Left lung (tissue), 4 donors: ENCODE measurements at regions not wholly inside any gene's neighbourhood (a gene's known extent, or its start where the extent isn't known, plus 50 kb on each side); places are given as distances from the start of the nearest gene placed in this dataset.
A peak's percentile ranks its signal among the peaks of the same experiment; 100 is the strongest.

ENCODE experiments used
- ATAC-seq: fragments of 200-7000 bp; cut with Tn5 transposase; one replicate; pipeline ENCODE4 v1.9.1; 2020; ENCODE audit warnings: moderate library complexity
- DNase-seq, 4 donors: peaks; one replicate each; pipeline ENCODE4 v3.0.0-alpha.2; 2013 to 2020
- H3K27ac ChIP-seq, 2 donors: fragments of 200-600 bp; sonication (generic) in 1 of 2; one replicate each; pipeline versions ENCODE4 v1.5.0 to v1.8.0; 2020 to 2021
- H3K27me3 ChIP-seq, 2 donors: fragments of 200-600 bp; sonication (generic) in 1 of 2; one replicate each; pipeline versions ENCODE4 v1.5.0 to v1.8.0; 2020 to 2021
- H3K36me3 ChIP-seq, 2 donors: fragments of 200-600 bp; sonication (generic) in 1 of 2; one replicate each; pipeline versions ENCODE4 v1.5.0 to v1.8.0; 2020 to 2021
- H3K4me1 ChIP-seq, 2 donors: fragments of 200-600 bp; one replicate each; pipeline ENCODE4 v1.8.0; 2021
- H3K4me3 ChIP-seq, 2 donors: fragments of 200-600 bp; sonication (generic) in 1 of 2; one replicate each; pipeline versions ENCODE4 v1.5.0 to v1.8.0; 2020 to 2021; ENCODE audit warnings: mild to moderate bottlenecking in 1 of 2
- H3K9me3 ChIP-seq, 2 donors: fragments of 200-600 bp; sonication (generic) in 1 of 2; one replicate each; pipeline versions ENCODE4 v1.5.0 to v1.8.0; 2020 to 2021
- intact Hi-C, 2 donors: fragments of 100-400 bp; cut with DNase I; formaldehyde crosslinking; loops; one replicate each; pipeline versions ENCODE4 v1.11.2 to v1.14.2; 2022
- TF ChIP-seq, protein P1 (sequence below), 2 donors: fragments of 200-600 bp; sonication (generic) in 1 of 2; IDR thresholded peaks; one replicate each; pipeline versions ENCODE4 v1.5.0 to v1.8.0; 2021; ENCODE audit warnings: antibody characterized with exemption in 2 of 2
- donor health status: DM: no; HTN: yes; CAD: no.
- donor health status: DM: no; HTN: no; CAD: no.

DNA sequence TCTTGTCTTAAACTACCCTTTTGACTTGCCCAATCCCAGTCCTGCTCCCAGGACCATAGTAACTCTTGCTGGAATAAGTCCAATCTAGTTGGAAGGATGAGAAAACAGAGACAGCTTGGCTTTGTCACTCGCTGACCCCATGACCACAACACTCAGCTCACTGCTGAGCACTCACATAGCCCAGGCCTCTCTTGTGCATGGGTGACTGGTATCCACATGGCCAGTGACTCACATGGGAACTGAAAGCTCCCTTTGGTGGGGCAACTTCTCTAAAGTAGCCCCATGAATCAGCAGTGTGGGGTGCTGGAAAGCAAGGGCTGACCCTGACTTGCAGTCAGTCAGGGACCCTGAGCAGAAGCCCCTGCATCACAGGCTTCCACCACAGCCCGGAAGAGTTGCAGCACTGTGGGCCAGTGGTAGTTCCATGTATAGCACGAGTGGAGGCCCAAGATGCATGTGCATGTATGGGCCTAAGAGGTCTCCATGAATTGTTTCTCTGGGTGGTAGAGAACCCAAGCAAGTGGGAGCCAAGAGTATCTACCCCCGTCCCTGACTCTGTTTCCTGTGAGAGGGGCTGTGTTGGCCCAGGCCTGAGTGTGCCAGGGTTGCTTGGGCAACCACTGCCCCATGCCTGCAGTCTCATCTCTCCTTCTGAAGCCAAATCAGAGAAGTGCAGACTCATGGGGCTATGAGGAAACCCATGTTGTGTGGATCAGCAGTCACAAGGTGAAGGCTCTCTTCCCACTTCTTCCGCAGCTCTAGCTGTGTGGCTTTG, 62.1 kb upstream of the XCR1 start:
- ATAC-seq (peak; percentile 84), DNase-seq (peak in 2 of 4 donors; percentile 84 to 89)
- TF ChIP-seq, protein P1, sequence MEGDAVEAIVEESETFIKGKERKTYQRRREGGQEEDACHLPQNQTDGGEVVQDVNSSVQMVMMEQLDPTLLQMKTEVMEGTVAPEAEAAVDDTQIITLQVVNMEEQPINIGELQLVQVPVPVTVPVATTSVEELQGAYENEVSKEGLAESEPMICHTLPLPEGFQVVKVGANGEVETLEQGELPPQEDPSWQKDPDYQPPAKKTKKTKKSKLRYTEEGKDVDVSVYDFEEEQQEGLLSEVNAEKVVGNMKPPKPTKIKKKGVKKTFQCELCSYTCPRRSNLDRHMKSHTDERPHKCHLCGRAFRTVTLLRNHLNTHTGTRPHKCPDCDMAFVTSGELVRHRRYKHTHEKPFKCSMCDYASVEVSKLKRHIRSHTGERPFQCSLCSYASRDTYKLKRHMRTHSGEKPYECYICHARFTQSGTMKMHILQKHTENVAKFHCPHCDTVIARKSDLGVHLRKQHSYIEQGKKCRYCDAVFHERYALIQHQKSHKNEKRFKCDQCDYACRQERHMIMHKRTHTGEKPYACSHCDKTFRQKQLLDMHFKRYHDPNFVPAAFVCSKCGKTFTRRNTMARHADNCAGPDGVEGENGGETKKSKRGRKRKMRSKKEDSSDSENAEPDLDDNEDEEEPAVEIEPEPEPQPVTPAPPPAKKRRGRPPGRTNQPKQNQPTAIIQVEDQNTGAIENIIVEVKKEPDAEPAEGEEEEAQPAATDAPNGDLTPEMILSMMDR (IDR thresholded peaks at IDR 0.05): no peak
- H3K4me1 ChIP-seq: peaks cover 5 to 79% of the 10 kb centered on the region in 2 donors
- no peaks in the 10 kb centered on the region for H3K27me3 ChIP-seq
- H3K36me3 ChIP-seq: no peaks in the 10 kb centered on the region
- H3K27ac ChIP-seq: peak overlapping the region; percentile 67 to 97
- no peaks in the 10 kb centered on the region for H3K9me3 ChIP-seq
- no peak overlapping the region for H3K4me3 ChIP-seq
- intact Hi-C loops: loop anchor here in 1 of 2 donors (5.0 to 10.0 kb wide), 2 partner anchors 123 to 285 kb away; partner anchors contain the start of gene CCR5

DNA sequence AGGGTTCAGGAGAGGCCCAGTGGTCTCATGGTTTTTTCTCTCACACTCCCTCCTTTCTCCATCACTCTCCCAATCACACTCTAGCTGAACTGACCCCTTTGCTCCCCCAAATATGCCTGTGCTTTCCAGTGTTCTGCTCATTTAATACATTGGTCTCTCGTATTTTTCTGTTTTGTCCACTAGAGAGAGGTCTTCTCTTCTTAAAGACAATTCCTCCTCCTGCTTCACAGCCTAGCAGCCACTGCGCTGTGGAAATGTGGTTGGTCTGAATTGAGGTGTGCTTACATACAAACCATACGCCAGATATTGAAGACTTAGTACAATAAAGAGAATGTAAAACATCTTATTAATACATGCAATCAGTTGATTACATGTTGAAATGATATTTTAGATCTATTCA, 60.6 kb upstream of the XCR1 start:
- H3K36me3 ChIP-seq: no peaks in the 10 kb centered on the region
- no peaks in the 10 kb centered on the region for H3K9me3 ChIP-seq
- DNase-seq: peak in 1 of 4 donors; percentile 71
- H3K4me3 ChIP-seq: no peak overlapping the region
- intact Hi-C loops: loop anchor here in 1 of 2 donors (5.0 to 10.0 kb wide), 2 partner anchors 124 to 287 kb away; partner anchors contain the start of gene CCR5
- H3K27me3 ChIP-seq: no peaks in the 10 kb centered on the region
- ATAC-seq: peak; percentile 20
- peak overlapping the region in 1 of 2 donors; percentile 97 for H3K27ac ChIP-seq
- H3K4me1 ChIP-seq: peaks cover 7 to 67% of the 10 kb centered on the region in 2 donors
- TF ChIP-seq, protein P1 (IDR thresholded peaks at IDR 0.05): peak in 1 of 2 donors; percentile 28

DNA sequence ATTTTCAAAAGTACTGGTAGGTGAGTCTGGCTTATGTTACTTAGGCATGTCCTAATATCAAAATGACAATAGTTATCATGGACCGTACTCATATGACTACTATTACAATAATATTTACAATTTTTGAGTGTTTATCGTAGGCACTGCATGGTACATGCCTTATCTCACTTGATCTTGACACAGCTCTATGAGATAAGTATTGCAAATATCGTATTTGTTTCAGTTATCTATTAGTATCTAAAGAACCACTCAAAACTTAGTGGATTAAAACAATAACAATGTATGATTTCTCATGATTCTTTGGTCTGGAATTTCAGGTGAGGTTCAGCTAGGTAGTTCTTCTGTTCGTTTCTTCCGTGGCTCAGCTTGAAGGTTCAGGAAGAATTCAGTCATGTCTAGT, 59.7 kb upstream of the XCR1 start:
- H3K9me3 ChIP-seq: no peaks in the 10 kb centered on the region

DNA sequence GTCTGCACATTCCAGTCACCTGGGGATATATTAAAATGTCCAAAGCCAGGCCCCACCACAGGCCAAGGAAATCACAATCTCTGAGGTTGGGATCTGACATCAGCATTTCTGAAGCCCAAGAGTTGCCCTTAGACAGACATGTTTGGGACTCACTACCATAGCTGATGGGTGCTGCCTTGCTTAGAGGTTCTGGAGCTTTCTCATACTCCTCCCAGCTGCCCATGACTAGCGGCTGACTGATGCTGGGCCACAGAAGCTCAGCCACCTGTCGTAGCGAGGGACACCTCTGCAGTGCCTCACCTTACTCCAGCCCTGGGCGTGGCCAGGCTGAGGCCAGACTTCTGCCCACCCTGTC, 58.8 kb upstream of the XCR1 start:
- DNase-seq: no peak
- Histone ChIP-seq H3K9me3 (no peaks in the 10 kb centered on the region), H3K4me3 (no peak overlapping the region), H3K27ac (peak overlapping the region in 1 of 2 donors; percentile 57), H3K4me1 (peaks cover 10 to 54% of the 10 kb centered on the region in 2 donors), H3K27me3 (no peaks in the 10 kb centered on the region), H3K36me3 (no peaks in the 10 kb centered on the region)
- intact Hi-C loops: loop anchor here in 1 of 2 donors (5.0 to 10.0 kb wide), 2 partner anchors 126 to 289 kb away; partner anchors contain the start of gene CCR5
- TF ChIP-seq, protein P1 (IDR thresholded peaks at IDR 0.05): no peak
- no peak for ATAC-seq

More for the DNA sequence above, 59.7 kb upstream of the XCR1 start:
- intact Hi-C loops: loop anchor here in 1 of 2 donors (5.0 to 10.0 kb wide), 2 partner anchors 125 to 288 kb away; partner anchors contain the start of gene CCR5
- ATAC-seq: no peak
- Histone ChIP-seq H3K27me3 (no peaks in the 10 kb centered on the region), H3K4me1 (peaks cover 7 to 58% of the 10 kb centered on the region in 2 donors), H3K4me3 (no peak overlapping the region), H3K27ac (no peak overlapping the region), H3K36me3 (no peaks in the 10 kb centered on the region)
- DNase-seq: no peak
- TF ChIP-seq, protein P1 (IDR thresholded peaks at IDR 0.05): no peak

DNA sequence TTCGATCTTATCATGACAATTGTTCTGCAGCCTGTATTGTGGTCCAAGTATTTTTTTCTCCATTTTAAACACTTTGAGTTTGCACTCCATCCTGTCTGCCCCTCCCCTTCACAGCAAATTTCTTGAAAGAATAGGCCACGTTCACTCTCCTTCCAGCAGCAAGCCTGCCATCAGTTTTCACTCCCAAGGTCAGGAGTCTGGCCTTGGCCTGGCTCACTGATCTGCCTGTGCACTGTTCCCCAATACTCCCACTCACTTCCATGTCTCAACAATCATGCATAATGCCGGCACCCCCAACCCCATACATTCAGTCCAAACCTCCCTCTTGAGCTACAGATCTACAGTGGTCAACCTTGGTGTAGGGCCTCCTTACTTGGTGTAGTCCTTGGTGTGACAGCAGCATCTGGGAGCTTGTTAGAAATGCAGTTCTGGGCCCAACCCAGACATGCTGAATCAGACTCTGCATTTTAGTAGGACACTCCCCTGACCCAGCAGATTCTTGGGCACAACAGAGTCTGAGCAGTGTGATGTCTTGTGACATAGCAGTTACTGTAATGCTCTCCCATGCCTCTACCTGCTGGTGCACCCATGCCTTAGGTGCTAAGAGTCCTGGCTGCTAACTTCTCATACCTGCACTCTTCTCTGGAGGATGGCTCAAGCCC, 58.3 kb upstream of the XCR1 start:
- no peaks in the 10 kb centered on the region for H3K9me3 ChIP-seq
- H3K27me3 ChIP-seq: no peaks in the 10 kb centered on the region
- TF ChIP-seq, protein P1 (IDR thresholded peaks at IDR 0.05): no peak
- no peaks in the 10 kb centered on the region for H3K36me3 ChIP-seq
- peaks cover 10 to 54% of the 10 kb centered on the region in 2 donors for H3K4me1 ChIP-seq
- H3K27ac ChIP-seq: peak overlapping the region in 1 of 2 donors; percentile 57
- DNase-seq (no peak), ATAC-seq (no peak)
- intact Hi-C loops: loop anchor here in 1 of 2 donors (5.0 to 10.0 kb wide), 2 partner anchors 127 to 289 kb away; partner anchors contain the start of gene CCR5
- peak overlapping the region in 1 of 2 donors; percentile 4 for H3K4me3 ChIP-seq
